DMS153 (cell line): ENCODE measurements at regions not wholly inside any gene's neighbourhood (a gene's known extent, or its start where the extent isn't known, plus 50 kb on each side); places are given as distances from the start of the nearest gene placed in this dataset.

Source experiments
- DNase-seq: peaks from one replicate; lab custom pipeline; 2025; lab: John Stamatoyannopoulos, UW

- DNase-seq: no peak
Measured at GRCh38 chr12:38139456-38139855, 177.1 kb upstream of the ALG10B start.

GRCh38 chr12:38141239-38141638, 175.3 kb upstream of the ALG10B start:
- no peak for DNase-seq

GRCh38 chr12:38141861-38142260, 174.7 kb upstream of the ALG10B start:
- no peak for DNase-seq

- no peak for DNase-seq
Measured at GRCh38 chr12:38142974-38143373, 173.6 kb upstream of the ALG10B start.

GRCh38 chr12:38144049-38144448, 172.5 kb upstream of the ALG10B start:
- no peak for DNase-seq

- no peak for DNase-seq
Measured at GRCh38 chr12:38144601-38145436, 171.8 kb upstream of the ALG10B start.

GRCh38 chr12:38149395-38150073, 167.0 kb upstream of the ALG10B start:
- no peak for DNase-seq

GRCh38 chr12:38151991-38152700, 164.4 kb upstream of the ALG10B start:
- DNase-seq: no peak

- no peak for DNase-seq
Measured at GRCh38 chr12:38152816-38153736, 163.5 kb upstream of the ALG10B start.

GRCh38 chr12:38153737-38154061, 162.9 kb upstream of the ALG10B start:
- no peak for DNase-seq

- no peak for DNase-seq
Measured at GRCh38 chr12:38154096-38155019, 162.2 kb upstream of the ALG10B start.

- DNase-seq: no peak
Measured at GRCh38 chr12:38155020-38155395, 161.6 kb upstream of the ALG10B start.

GRCh38 chr12:38155526-38156496, 160.8 kb upstream of the ALG10B start:
- no peak for DNase-seq

- DNase-seq: no peak
Measured at GRCh38 chr12:38156497-38157245, 159.9 kb upstream of the ALG10B start.

- no peak for DNase-seq
Measured at GRCh38 chr12:38157274-38157932, 159.2 kb upstream of the ALG10B start.

- no peak for DNase-seq
Measured at GRCh38 chr12:38157933-38158401, 158.6 kb upstream of the ALG10B start.

- DNase-seq: no peak
Measured at GRCh38 chr12:38158428-38159091, 158.0 kb upstream of the ALG10B start.

GRCh38 chr12:38159092-38159551, 157.5 kb upstream of the ALG10B start:
- DNase-seq: no peak
